AG04450 (cell line): ENCODE measurements at regions not wholly inside any gene's neighbourhood (a gene's known extent, or its start where the extent isn't known, plus 50 kb on each side); places are given as distances from the start of the nearest gene placed in this dataset.

ENCODE experiments used
- CTCF ChIA-PET: fragments of 300-600, 350-600 bp; formaldehyde crosslinking; extraction: SDS; loops from one replicate; lab custom pipeline; 2022; ENCODE audit warnings: antibody characterized with exemption, inconsistent platforms; lab: Charles Lee
- POLR2A ChIA-PET: fragments of 350-600 bp; formaldehyde crosslinking; extraction: SDS; loops from one replicate; lab custom pipeline; 2021; ENCODE audit warnings: antibody characterized with exemption, inconsistent platforms; lab: Yijun Ruan, JAX
- DNase-seq: peaks from one replicate; pipeline ENCODE4 v3.0.0-alpha.2; 2011; ENCODE audit warnings: low read depth, low spot score
- H3K27ac ChIP-seq: one replicate; pipeline ENCODE4 v1.5.1; 2012; ENCODE audit warnings: low read depth, low read length, control low read depth
- H3K27me3 ChIP-seq: one replicate; pipeline ENCODE4 v1.6.0; 2012; ENCODE audit warnings: low read length; ENCODE audit not compliant: control insufficient read depth, insufficient read depth
- H3K4me3 ChIP-seq: 2 replicates; pipeline ENCODE4 v1.5.1; 2011; ENCODE audit warnings: mild to moderate bottlenecking, low read depth, low read length, control low read depth
- H3K9me3 ChIP-seq: 2 replicates; pipeline ENCODE4 v1.5.1; 2012; ENCODE audit warnings: low read length; ENCODE audit not compliant: control insufficient read depth, insufficient read depth
- TF ChIP-seq, protein P1 (sequence below): IDR thresholded peaks from 2 replicates; pipeline ENCODE4 v1.5.1; 2011; ENCODE audit warnings: low read depth, low read length, control low read depth, inconsistent platforms

DNA sequence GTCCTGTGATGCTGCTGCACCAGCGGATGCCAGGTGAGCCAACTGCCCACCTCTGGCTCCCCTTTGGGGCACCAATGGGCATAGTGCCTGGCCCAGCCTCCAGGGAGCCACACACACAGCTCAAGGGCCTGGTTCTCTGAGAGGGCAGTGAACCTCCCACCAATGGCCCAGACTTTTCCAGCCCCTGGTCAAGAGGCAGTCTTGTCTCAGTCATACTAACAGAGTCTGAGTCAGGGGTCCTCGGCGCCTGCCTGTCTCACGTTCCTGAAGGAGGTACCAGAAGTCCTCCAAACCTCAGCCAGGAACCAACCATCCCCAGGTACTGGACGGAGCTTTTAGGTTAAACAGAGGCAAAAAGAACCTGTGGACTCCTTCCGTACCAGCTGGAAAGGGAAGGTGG is 121.1 kb downstream of the C5orf15 start:
- Histone ChIP-seq H3K27ac (no peak overlapping the region), H3K27me3 (peaks cover 10% of the 10 kb centered on the region), H3K4me3 (no peak overlapping the region), H3K9me3 (no peaks in the 10 kb centered on the region)
- no peak for DNase-seq
- POLR2A ChIA-PET: no interaction called here
- CTCF ChIA-PET: interaction anchor here (2.7 kb wide), 1 partner anchor 22 kb away, joined by 8 read pairs; no protein-coding TSS in a partner anchor
- TF ChIP-seq, protein P1, sequence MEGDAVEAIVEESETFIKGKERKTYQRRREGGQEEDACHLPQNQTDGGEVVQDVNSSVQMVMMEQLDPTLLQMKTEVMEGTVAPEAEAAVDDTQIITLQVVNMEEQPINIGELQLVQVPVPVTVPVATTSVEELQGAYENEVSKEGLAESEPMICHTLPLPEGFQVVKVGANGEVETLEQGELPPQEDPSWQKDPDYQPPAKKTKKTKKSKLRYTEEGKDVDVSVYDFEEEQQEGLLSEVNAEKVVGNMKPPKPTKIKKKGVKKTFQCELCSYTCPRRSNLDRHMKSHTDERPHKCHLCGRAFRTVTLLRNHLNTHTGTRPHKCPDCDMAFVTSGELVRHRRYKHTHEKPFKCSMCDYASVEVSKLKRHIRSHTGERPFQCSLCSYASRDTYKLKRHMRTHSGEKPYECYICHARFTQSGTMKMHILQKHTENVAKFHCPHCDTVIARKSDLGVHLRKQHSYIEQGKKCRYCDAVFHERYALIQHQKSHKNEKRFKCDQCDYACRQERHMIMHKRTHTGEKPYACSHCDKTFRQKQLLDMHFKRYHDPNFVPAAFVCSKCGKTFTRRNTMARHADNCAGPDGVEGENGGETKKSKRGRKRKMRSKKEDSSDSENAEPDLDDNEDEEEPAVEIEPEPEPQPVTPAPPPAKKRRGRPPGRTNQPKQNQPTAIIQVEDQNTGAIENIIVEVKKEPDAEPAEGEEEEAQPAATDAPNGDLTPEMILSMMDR: no peak

DNA sequence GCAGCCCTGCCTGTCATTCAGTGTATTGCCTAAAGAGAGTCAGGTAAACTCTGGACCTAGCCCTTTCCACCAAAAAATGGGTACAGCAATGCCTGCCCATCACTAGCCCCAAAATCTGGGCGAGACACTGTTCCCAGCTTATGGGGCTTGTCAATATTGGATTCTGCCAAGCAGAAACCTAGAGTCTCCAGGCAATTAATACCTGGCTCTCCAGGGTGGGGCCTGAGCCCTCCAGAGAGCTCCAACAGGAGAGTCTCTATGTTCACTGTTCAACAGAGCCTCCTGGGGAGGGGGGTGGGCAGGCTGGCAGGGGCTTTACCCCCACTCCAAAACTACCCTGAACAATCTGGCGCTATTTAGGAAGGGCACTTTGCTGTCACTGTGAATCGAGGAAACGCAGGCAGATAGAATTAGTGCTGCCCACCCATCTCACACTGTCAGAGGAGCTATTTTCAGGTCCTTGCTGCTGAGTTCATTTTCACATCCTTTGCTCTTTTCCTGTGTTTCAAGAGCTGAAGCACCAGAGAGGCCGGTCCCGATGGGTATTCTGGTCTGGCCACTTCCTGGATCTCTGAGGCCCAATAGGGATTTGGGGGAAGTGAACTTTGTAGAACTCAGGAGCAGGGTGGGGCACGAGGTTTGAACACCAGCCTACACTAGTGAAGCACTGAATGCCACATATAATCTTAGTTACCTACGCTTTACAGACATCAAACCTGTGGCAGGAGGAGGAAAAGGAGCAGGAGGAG is 121.8 kb downstream of the C5orf15 start:
- H3K4me3 ChIP-seq: no peak overlapping the region
- TF ChIP-seq, protein P1: no peak
- ChIA-PET CTCF (interaction anchor here (0.6 to 2.7 kb wide), 2 partner anchors 23 to 735 kb away, joined by 3 to 8 read pairs; no protein-coding TSS in a partner anchor), POLR2A (no interaction called here)
- no peaks in the 10 kb centered on the region for H3K9me3 ChIP-seq
- peaks cover 13% of the 10 kb centered on the region for H3K27me3 ChIP-seq
- DNase-seq: no peak
- no peak overlapping the region for H3K27ac ChIP-seq

DNA sequence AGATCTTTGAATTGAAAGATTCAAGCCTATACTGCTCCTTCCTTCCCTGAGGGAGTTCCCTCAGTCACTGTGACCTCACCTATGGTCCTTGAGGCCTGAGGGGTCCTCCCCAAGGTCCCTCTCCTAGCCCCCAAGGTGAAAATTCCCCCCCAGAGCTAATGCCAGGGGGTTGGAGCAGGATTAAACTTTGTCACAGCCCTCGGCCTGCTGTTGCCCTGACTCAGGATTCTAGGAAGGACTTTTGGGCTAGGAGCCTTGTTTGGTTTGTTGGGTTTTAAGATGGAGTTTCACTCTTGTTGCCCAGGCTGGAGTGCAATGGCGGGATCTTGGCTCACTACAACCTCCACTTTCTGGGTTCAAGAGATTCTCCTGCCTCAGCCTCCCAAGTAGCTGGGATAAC is 123.2 kb downstream of the C5orf15 start:
- DNase-seq: no peak
- H3K4me3 ChIP-seq: no peak overlapping the region
- CTCF ChIA-PET: no interaction called here
- H3K9me3 ChIP-seq: no peaks in the 10 kb centered on the region
- peaks cover 21% of the 10 kb centered on the region for H3K27me3 ChIP-seq
- POLR2A ChIA-PET: no interaction called here
- TF ChIP-seq, protein P1: no peak
- no peak overlapping the region for H3K27ac ChIP-seq

DNA sequence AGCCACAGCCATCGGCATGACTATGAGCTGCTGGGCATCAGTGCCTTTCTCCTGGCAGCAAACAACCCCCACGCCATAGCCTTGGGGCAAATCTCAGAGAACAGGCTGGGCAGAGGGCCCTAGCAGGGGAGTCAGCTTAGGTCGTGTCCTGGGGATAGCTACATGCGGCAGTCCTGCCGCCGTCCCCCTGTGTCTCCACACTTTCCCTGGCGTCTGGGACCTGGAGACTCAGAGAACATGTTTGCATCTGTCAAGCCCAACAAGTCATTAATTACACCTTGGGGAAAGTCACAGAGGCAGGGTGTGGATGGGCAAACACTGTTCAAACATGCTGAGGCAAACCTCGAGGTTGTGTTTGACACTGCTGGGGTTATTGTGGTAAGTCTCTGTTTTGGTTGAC is 123.6 kb downstream of the C5orf15 start:
- no peak for DNase-seq
- ChIA-PET POLR2A (no interaction called here), CTCF (interaction anchor here (1.0 kb wide), 1 partner anchor 24 kb away, joined by 3 read pairs; no protein-coding TSS in a partner anchor)
- TF ChIP-seq, protein P1: no peak
- Histone ChIP-seq H3K4me3 (no peak overlapping the region), H3K27me3 (peaks cover 22% of the 10 kb centered on the region), H3K27ac (no peak overlapping the region), H3K9me3 (no peaks in the 10 kb centered on the region)

DNA sequence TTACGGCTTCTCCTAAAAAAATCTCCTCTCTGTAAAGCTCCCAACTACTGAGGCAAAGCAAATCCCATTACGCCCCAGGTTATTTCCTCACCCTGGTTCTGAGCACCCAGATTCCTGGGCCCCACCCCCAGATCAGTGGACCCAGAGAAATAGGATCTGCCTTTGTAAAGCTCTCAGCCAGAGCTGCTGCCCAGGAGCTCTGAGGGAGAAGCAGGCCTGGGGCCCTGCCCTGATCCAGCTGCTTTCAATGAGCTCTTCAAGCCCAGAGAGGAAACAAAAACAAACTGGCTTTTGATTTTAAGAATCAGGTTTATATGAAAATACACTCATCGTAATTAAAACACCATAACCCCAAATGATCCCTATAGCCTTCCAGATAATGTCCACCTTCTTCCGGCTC is 124.5 kb downstream of the C5orf15 start:
- DNase-seq: no peak
- CTCF ChIA-PET: interaction anchor here (0.6 to 1.0 kb wide), 2 partner anchors 25 to 104 kb away, joined by 3 to 8 read pairs; no protein-coding TSS in a partner anchor
- Histone ChIP-seq H3K9me3 (no peaks in the 10 kb centered on the region), H3K27me3 (peaks cover 27% of the 10 kb centered on the region), H3K27ac (no peak overlapping the region), H3K4me3 (no peak overlapping the region)
- POLR2A ChIA-PET: no interaction called here
- TF ChIP-seq, protein P1: no peak
